Neural crest cell (in vitro differentiated cells): ENCODE measurements at regions not wholly inside any gene's neighbourhood (a gene's known extent, or its start where the extent isn't known, plus 50 kb on each side); places are given as distances from the start of the nearest gene placed in this dataset.

Source experiments
- DNase-seq: peaks from one replicate; pipeline ENCODE4 v3.0.0; 2021; ENCODE audit warnings: low read depth, mixed read lengths, low spot score
- H3K27ac Mint-ChIP-seq: one replicate; pipeline ENCODE4 v1.8.0; 2021; ENCODE audit warnings: mild to moderate bottlenecking, mixed read lengths; ENCODE audit not compliant: unreplicated experiment
- H3K27me3 Mint-ChIP-seq: 2 replicates; pipeline ENCODE4 v1.8.0; 2021; ENCODE audit warnings: low read depth, mild to moderate bottlenecking, mixed read lengths
- H3K36me3 Mint-ChIP-seq: 2 replicates; pipeline ENCODE4 v1.8.0; 2021; ENCODE audit warnings: low read depth, mild to moderate bottlenecking, mixed read lengths
- H3K4me1 Mint-ChIP-seq: 2 replicates; pipeline ENCODE4 v1.8.0; 2021; ENCODE audit warnings: mixed read lengths
- H3K4me3 Mint-ChIP-seq: one replicate; pipeline ENCODE4 v1.8.0; 2021; ENCODE audit warnings: mild to moderate bottlenecking, mixed read lengths
- H3K9me3 Mint-ChIP-seq: 2 replicates; pipeline ENCODE4 v1.8.0; 2021; ENCODE audit warnings: mixed read lengths
- CTCF ChIP-seq: fragments of 200-600 bp; sonication (generic); conservative IDR thresholded peaks from 2 replicates; pipeline ENCODE4 v1.5.0; 2021; ENCODE audit warnings: antibody characterized with exemption, mild to moderate bottlenecking

GRCh38 chr14:97408937-97409815 lies 612.0 kb downstream of the VRK1 start:
- DNase-seq: no peak
- Mint-ChIP-seq H3K4me3 (no peak overlapping the region), H3K27me3 (peaks cover 14% of the 10 kb centered on the region), H3K4me1 (peaks cover 20% of the 10 kb centered on the region), H3K27ac (no peak overlapping the region), H3K9me3 (no peaks in the 10 kb centered on the region), H3K36me3 (no peaks in the 10 kb centered on the region)
- no peak for TF ChIP-seq CTCF

- peak; percentile 24 for TF ChIP-seq CTCF
- H3K27ac Mint-ChIP-seq: no peak overlapping the region
- peaks cover 10% of the 10 kb centered on the region for H3K27me3 Mint-ChIP-seq
- H3K4me3 Mint-ChIP-seq: no peak overlapping the region
- no peaks in the 10 kb centered on the region for H3K9me3 Mint-ChIP-seq
- peak; percentile 7 for DNase-seq
- no peaks in the 10 kb centered on the region for H3K36me3 Mint-ChIP-seq
- H3K4me1 Mint-ChIP-seq: peaks cover 20% of the 10 kb centered on the region
These were observed 613.8 kb downstream of the VRK1 start for GRCh38 chr14:97410667-97411620.

- H3K4me1 Mint-ChIP-seq: peaks cover 20% of the 10 kb centered on the region
- DNase-seq: no peak
These were observed 614.9 kb downstream of the VRK1 start for GRCh38 chr14:97411938-97412612.

GRCh38 chr14:97413022-97413539 lies 615.9 kb downstream of the VRK1 start:
- TF ChIP-seq CTCF: no peak
- H3K4me3 Mint-ChIP-seq: no peak overlapping the region
- H3K27ac Mint-ChIP-seq: no peak overlapping the region
- H3K9me3 Mint-ChIP-seq: no peaks in the 10 kb centered on the region
- peaks cover 13% of the 10 kb centered on the region for H3K27me3 Mint-ChIP-seq
- DNase-seq: no peak
- peaks cover 15% of the 10 kb centered on the region for H3K4me1 Mint-ChIP-seq
- no peaks in the 10 kb centered on the region for H3K36me3 Mint-ChIP-seq

More at GRCh38 chr14:97411938-97412612, 614.9 kb downstream of the VRK1 start:
- Mint-ChIP-seq H3K36me3 (no peaks in the 10 kb centered on the region), H3K27me3 (peaks cover 10% of the 10 kb centered on the region), H3K4me3 (no peak overlapping the region), H3K9me3 (no peaks in the 10 kb centered on the region), H3K27ac (no peak overlapping the region)
- no peak for TF ChIP-seq CTCF
